CD4-positive, alpha-beta T cell treated with Interleukin-17A for 1 hour (primary cell): ENCODE measurements at regions not wholly inside any gene's neighbourhood (a gene's known extent, or its start where the extent isn't known, plus 50 kb on each side); places are given as distances from the start of the nearest gene placed in this dataset.

Source experiments
- DNase-seq: peaks from one replicate; pipeline ENCODE4 v3.0.0-alpha.2; 2020

DNA sequence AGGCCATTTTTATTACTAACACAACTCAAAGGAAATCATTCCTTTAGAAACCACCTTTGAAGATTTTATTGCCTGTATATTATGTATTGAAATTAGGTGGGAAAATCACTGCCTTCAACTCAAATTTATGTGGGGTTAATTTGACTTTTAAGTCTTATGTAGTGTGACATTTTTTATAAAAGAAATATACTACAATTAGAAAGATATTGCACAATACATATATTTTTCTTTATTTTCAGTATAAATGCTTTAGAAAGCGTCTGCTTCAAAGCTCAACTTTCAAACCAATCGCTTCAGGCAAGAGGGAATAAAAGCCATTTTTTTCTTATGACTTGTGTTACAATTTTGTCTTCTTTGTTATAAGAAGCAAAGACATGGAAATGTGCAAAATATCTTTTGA is 337.4 kb upstream of the ZWINT start:
- DNase-seq: no peak

DNA sequence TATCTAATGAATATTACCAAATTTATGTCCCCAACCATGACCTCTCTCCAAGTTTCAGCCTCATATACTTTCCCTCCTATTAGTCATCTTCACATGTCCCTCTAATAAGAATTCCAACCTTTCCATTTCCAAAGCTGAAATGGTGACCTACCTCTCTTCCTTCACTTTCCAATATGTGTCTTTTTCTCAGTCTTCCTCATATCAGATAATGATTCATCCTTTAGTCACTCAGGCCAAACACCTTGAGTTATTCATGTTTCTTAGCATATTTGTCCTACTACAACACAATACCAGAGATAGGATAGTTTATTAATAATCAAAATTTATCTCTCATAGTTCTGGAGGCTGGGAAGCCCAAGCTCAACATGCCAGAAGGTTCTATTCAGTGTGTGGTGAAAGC is 318.5 kb upstream of the ZWINT start:
- DNase-seq: no peak

DNA sequence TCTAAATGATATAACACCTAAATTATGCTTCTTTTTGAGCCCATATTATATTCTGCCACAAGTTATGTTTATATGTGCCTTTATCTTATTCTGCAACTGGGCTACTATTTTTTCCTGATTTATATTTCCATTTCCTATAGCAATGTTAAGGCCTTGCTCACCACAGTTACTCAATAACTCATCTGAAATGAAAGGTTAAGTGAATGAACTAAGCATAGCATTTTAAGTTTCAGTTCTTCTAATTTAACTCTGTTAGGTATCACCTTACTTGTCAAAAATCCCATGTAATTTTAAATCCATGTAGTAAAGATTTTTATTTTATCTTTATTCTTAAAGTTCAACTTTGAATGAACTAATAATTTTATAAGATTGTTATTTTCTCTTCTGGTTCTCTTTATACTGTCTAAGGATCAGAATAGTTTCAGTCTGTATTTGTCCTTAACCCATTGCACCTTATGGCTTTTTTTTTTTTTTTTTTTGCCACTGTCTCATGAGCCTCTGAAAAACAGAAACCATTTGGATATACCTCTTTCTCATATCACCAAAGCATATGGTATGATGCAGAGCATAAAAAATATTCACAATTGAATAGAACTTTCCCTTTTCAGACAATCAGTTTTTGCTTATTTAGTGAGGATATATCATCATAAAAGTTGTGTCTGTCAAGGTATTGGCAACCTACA is 301.8 kb upstream of the ZWINT start:
- no peak for DNase-seq

DNA sequence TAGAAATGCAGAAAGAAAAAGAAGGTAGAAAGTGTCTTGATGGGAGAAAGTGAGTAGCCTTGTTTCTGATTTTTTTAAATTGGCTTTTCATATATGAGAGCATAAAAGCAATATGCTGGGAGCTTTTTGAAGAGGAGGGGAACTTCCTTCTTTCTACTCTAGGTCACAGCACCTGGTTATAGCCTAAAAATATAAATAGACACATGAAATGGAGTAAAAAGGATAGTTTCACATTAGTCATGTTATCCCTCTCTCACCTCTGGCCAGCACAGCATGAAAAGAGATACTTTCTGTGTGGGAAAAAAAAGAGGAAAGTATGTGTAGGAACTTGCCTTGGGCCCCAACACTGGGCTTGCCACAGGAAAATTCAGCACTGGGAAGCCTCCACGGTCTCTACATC is 292.2 kb upstream of the ZWINT start:
- no peak for DNase-seq

DNA sequence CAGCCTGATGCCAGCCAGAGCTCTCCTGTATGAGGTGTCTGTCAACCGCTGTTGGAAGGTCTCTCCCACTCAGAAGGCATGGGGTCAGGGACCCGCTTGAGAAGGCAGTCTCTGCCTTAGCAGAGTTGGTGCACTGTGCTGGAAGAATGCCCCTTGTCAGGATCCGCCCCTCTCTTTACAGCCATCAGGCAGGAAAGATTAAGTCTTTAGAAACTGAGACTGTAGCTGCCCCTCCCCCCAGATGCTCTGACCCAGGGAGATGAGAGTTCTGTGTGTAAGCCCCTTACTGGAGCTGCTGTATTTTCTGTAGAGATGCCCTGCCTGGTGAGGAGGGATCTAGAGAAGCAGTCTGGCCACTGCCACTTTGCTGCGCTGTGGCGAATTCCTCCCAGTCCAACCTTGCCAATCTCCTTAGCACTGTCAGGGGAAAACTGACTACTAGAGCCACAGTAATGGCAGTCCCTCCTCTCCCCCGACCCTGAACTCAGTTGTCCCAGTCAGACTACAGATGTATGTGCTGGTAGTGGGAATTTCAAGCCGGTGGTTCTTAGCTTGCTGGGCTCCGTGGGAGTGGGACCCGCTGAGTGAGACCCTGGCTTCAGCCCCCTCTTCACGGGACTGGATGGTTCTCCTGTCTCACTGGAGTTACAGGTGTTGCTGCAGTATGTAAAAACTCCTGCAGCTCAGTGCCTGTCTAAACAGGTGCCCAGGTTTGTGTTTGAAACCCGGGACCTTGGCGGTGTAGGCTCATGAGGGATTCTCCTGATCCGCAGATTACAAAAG is 285.5 kb upstream of the ZWINT start:
- no peak for DNase-seq

DNA sequence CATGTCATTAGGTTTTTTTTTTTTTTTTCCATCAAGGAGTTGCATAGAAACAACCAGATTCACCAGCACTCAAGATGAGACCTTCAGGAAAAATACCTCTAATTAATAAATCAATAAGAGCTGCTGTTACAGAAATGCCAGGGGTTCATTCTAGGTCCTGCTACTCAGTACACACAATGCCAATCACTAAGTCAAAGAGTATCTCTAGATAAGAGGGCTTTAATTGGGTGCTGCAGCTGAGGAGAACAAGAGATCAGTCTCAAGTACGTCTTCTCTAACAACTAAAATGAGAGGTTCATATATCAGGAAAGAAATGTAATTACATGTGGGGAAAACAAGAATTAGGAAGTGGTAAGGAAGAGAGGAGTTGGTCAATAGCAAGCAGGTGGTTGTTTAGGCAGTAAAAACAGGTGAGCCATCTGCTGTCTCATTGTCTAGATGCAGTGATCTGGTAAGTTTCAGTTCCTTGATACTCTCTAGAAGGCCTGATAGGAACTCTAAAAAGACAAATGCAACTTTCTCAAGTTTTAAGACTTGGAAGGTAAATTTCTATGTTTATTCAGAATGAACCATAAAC is 272.9 kb upstream of the ZWINT start:
- no peak for DNase-seq

DNA sequence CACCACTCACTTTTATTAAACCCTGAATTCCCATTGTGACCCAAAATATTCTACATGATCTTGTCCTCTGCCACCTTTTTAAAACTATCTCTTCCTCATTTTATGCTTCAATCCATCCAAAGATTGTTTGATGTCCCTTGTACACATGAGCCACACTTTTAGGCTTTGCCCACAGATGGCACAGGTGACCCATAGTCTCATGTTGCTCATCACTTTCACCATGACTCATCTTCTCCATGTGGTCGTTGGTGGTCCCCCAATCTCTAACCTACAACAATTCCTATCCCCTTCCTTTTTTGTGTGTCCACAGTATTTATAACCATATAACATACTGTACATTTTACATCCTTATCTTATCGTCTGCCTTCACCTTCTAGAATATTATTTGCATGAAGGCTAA is 271.5 kb upstream of the ZWINT start:
- no peak for DNase-seq

DNA sequence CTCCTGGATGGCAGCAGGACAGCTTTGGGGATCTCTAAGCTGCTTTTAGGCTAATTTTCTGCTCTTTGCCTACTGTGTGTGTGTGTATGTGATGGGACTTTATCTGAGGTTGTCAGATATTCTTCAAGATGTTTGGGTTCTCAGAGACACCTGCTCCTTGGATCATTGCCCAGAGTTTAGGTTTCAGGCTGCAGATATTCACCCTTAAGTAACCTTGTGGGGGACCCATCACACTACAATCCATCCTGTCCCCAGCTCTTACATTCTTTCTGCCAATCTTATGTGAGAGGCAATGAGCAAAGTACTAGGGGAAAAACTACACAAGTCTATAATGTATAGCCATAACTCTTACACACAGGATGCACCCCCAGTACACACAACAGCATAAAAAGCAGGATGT is 263.0 kb upstream of the ZWINT start:
- DNase-seq: no peak

DNA sequence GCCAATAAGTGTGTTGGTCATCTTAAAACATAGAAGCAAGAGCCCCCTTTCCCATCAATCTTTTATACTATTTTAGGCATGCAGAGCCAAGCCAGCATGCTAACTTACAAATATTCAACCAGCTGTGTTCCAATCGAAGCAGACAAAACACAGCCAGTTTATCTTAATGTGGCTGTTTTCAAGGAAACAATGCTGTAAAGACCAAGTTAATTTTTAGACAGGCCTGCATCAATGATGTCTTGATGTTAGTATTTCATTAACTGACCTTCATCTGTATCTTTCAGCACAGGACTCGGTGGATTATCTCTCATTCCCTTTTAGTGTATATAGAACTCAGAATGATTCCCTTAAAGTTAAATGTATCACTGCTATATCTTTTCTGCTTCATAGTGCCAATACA is 262.0 kb upstream of the ZWINT start:
- DNase-seq: no peak

DNA sequence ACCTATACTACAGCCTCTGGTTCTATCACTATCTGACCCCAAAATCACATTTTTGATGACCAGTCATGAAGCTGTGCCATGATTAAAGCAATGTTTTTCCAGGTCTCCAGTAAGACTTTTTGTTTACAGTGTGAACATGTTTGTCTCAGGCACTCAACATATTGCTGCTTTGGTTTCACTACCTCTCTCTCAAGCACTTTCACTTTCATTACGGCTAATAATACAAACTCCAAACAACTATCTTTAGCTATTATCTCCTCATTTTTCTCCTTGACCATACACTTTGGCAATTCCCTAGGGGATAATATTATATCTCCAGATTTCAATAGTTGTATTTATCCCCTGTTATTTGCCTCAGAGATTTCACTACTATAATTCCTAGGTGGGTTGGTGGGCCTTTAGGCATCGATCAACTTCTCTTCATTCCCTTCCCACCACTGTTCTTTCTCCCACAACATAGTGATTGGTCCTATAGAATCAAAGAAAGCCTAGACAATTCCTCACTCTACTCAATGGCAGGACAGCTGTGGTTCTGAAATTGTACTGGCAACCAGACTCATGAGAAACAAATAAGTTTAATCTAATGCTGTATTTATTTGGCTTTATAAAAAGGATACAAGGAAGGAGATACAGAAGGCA is 261.4 kb upstream of the ZWINT start:
- DNase-seq: no peak

DNA sequence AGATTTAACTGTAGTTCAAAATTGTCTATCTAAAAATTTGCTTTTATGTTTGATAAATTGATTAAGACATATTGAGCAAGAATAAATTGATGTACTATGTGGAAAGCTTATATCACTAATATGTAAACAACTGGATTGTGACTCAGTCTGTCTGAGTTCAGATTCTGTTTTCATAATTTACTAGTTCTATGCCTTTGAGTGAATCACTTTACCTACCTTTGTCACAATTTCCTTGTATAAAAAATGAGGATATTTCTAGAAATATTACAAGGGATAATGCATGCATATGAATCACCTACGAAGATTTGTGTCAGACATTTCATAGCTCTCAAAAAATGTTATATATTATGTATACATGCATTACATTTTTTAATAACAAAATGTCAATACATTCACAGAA is 245.1 kb upstream of the ZWINT start:
- DNase-seq: no peak

DNA sequence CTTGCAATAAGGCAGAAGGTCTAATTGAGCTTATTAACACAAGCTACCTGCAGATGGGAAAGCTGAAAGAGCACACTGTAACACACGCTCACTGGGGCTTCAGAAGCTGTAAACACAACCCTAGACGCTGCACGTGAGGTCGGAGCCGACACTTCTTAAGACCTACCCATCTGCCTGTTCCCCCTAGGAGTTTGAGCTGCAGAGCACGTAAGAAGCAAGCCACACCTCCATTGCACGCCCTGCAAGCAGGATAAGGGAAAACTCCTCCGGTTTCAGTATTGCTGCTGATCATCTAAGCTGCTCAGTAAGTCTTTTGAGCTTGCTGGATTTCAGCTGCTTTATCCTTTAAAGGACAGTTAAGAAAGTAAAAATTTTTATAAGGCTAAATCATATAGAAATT is 244.0 kb upstream of the ZWINT start:
- no peak for DNase-seq

DNA sequence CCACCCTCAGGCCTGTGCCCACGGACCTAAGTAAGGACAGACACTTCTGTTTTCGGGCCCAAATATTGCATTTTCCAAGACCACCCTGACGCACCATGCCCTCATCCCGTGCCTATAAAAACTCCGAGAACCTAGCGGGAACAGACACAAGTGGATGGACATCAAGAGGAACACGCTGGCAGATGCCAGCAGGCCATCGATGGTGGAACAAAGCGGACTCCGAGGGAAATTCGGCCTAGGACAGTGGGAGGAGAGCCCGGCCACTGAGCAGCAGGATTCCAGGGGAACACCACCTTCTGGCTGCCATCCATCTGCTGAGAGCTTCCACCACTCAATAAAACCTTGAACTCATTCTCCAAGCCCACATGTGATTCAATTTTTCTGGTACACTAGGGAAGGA is 243.6 kb upstream of the ZWINT start:
- no peak for DNase-seq

DNA sequence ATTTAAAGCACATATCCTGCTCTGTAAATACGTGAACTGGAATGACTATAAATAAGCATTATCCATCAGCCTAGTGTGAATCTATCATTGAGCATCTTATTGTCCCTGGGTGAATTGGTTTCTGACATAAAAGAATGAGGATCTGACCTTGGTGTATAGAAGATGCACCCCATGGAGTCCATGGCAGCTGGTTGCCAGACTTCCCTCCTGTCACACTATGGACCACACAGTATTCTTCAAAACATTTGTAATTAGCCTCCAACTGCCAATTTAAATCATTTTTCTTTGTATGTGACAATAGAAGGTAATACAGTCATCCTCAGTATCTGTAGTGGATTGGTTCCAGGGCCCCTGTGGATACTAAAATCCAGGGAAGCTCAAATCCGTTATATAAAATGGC is 238.1 kb upstream of the ZWINT start:
- DNase-seq: no peak

DNA sequence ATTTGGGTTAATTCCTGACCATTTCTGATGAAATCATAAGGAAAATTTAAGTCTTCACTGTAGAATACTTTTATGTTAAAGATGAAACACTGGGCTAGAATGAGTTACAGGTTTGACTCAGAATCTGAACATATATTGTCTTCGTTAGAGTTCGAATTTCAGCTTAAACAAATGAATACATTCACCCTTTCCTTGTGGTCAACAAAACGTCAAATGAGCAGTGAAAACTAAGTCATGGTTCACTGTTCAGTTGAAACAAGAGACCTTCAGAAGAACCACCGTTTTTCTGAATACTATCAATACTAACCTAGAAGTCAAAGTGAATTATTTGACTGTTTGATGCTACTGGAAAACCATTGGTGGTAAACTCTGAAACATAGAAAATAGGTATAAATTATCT is 235.2 kb upstream of the ZWINT start:
- no peak for DNase-seq

DNA sequence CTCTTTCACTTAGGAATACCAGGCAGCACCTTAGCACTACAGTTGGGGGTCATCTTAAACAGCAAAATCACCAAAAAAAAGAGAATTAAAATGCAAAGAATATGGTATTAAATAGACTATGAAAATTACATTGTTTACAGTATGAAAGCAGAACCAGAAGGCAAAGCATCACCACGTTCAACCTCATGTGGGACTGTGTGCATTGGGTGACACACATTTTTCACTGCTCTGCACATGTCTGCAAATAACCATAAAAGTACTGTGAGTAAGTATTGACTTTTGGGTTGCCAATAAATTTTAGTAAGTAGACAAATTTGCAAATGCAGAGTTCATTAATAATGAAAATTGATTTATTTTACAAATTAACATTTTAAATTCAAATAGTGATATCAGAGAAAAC is 232.1 kb upstream of the ZWINT start:
- no peak for DNase-seq

DNA sequence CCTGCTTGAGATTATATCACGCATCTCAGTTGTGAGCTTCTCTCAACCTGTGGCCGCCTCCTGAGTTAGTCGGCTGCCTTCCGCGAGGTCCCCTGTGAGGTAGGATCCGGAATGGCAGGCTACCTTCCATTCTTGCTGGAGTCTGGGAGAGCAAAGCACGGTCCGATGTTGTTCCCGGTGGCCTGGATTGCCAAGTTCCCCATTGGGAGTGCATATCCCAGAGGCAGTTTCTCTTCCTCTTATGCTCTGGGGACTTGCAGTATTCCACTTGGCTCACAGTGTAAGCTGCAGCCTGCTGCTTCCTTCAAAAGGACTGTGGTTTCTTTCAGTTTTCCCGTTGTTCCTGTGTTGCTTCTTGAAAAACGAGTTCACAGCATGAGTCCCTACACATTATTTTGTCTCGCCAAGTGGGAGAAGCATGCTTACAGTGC is 225.4 kb upstream of the ZWINT start:
- DNase-seq: no peak

DNA sequence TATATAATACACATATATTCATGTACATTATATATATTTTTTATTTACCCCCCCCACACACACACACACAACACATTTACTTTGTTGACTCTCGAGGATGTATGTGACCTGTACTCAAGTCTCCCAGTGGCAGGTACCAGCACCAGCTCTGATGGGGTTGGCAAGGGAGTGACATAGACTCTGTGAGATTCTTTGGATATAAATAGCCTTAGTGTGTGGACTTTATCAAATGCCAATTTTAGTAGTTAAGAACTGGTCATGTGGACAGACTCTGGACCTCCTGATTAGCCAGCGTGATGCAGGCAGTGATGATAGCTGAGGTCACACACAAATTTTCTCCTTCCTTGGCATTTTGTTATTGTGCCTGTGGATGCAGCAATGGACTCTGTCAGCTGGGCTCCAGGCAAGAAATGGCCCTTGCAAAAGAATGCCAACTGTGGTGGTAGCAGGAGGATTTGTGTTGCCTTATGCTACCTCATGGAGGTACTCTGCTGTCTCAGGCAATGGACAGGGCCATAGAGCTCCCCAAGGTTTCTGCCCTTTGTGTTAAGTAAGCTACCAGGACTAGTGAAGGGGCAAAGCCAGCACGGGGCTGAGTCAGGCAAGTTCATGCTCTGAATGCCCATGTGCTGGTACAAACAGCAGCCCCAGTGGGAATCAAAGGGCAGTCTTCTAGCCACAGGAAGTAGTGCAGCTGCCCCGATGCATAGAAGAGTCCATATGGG is 224.6 kb upstream of the ZWINT start:
- DNase-seq: no peak

DNA sequence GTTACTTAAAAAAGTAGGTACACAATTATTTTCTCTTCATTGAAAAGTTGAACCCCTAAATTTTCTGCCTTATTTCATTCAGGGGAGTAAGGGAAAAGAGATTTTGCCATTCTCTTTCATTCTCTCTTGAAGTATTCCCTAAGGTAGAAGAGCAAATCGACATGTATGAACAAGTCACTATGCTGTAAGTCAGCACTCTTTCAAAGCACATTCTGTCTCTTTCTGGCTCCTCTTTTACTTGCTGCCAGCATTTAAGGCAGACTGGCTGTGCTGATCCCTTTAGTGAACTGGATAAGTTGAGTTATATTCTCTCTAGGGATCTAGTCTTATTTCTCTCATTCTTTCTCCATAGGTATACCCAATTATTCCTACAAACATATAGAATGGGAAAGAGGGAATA is 222.3 kb upstream of the ZWINT start:
- DNase-seq: no peak

DNA sequence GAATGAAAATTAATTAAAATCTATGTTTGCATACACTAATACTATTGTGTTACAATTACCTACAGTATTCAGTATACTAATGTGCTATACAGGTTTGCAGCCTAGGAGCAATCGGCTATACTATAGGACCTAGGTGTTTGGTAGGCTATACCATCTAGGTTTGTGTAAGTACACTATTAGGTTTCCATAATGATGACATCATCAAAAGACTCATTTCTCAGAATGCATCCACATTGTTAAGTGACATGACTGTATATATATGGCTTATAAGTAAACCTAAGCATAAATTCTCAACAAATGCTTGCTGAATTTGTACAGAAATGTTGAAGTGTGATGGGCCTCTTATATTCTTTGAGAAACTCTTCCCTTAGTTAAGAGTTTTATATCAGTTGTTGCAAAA is 206.5 kb upstream of the ZWINT start:
- DNase-seq: no peak

DNA sequence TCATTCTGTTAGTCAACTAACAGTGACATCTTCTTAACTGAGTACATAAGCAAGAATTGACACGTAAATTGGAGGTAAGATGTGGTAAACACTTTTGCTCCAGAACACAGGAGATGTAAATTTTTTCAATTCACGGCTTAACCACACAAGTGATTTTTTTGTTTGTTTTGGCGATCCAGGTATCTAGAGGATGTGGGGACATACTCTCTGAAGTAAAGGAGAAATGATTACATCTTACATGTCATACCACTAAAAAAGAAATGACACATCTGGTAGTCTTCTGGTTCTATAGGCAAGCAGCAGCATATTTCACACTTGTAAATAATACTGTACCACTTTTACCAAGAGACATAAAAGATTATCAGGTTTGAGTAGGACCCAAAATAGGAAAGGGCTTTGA is 200.3 kb upstream of the ZWINT start:
- no peak for DNase-seq

DNA sequence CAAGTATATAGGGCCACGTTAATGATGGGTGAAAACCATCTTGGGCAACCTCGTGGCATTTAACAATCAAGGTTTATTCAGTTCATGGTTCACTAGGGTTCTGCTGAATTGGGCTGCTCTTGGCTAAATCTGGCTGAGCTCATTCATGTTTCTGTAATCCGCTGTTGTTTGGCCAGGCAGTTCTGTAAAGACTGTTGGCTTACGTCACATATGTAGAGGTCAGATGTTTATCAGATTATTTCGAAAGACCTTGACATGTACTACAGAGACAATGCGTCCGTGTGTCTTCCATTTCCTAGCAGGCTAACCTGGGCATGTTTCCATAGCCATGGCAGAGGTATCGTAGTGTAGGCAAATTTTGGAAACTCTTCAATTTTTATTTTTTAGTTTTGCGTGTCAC is 190.0 kb upstream of the ZWINT start:
- no peak for DNase-seq

DNA sequence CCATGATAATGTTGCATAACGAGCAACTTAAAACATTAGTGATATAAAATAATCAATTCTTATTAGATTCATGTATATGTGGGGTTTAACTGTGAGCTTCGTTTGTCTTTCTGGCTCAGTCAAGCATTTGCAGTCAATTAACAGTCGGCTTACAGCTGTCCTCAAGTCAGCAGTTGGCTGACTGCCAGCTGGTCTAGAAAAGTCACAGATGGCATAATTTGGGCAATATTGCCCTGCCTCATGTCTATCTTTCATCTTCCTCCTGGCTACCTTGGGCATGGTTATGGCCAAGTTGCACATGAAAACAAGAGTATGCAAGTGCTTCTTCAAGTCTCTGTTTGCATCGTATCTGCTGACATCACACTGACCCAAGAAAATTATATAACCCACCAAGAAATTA is 186.1 kb upstream of the ZWINT start:
- DNase-seq: no peak
